Panc1 (cell line): ENCODE measurements at regions not wholly inside any gene's neighbourhood (a gene's known extent, or its start where the extent isn't known, plus 50 kb on each side); places are given as distances from the start of the nearest gene placed in this dataset.

Experiments
- CTCF ChIP-seq: fragments of 450-650 bp; IDR thresholded peaks from 2 replicates; pipeline ENCODE4 v1.5.1; 2017; ENCODE audit warnings: mild to moderate bottlenecking
- POLR2AphosphoS5 ChIP-seq: IDR thresholded peaks from 2 replicates; pipeline ENCODE4 v1.6.1; 2012; ENCODE audit warnings: mild to moderate bottlenecking, low read depth, low read length, moderate library complexity
- REST ChIP-seq, 2 experiments: IDR thresholded peaks; 2 replicates each; pipeline ENCODE4 v1.6.1; 2011 to 2012; ENCODE audit warnings: low read depth in 2 of 2, control low read depth in 1 of 2, low read length in 1 of 2, mild to moderate bottlenecking in 1 of 2, moderate library complexity in 1 of 2; ENCODE audit not compliant: insufficient read depth in 1 of 2
- TCF7L2 ChIP-seq: IDR thresholded peaks from 2 replicates; pipeline ENCODE4 v1.6.1; 2011; ENCODE audit warnings: mild to moderate bottlenecking, low read depth, low read length, inconsistent platforms

- TF ChIP-seq CTCF: no peak
- TF ChIP-seq REST (IDR thresholded peaks at IDR 0.05; ENCODE audit: insufficient read depth in 1 of 2, low read depth in 2 of 2, low read length in 1 of 2): no peak
- no peak for TF ChIP-seq POLR2AphosphoS5
- no peak for TF ChIP-seq TCF7L2
These were observed 74.8 kb downstream of the ZNF622 start for GRCh38 chr5:16390825-16391224.
